ENCODE measurements at regions not wholly inside any gene's neighbourhood (a gene's known extent, or its start where the extent isn't known, plus 50 kb on each side); places are given as distances from the start of the nearest gene placed in this dataset.

GRCh38 chr12:89882792-89883191 lies 174.2 kb upstream of the ATP2B1 start:
- no peaks in the 10 kb centered on the region for H3K36me3 ChIP-seq
- ATAC-seq, result no peak
- H3K27ac ChIP-seq, result no peak overlapping the region
- no peaks in the 10 kb centered on the region for H3K9me3 ChIP-seq
- H3K4me1 ChIP-seq, result no peaks in the 10 kb centered on the region
- no peaks in the 10 kb centered on the region for H3K27me3 ChIP-seq
- TF ChIP-seq EP300 (IDR thresholded peaks at IDR 0.05), result no peak
- TF ChIP-seq POLR2A (IDR thresholded peaks at IDR 0.05), result no peak
- TF ChIP-seq POLR2AphosphoS5 (IDR thresholded peaks at IDR 0.05), result no peak
- TF ChIP-seq, protein P1, sequence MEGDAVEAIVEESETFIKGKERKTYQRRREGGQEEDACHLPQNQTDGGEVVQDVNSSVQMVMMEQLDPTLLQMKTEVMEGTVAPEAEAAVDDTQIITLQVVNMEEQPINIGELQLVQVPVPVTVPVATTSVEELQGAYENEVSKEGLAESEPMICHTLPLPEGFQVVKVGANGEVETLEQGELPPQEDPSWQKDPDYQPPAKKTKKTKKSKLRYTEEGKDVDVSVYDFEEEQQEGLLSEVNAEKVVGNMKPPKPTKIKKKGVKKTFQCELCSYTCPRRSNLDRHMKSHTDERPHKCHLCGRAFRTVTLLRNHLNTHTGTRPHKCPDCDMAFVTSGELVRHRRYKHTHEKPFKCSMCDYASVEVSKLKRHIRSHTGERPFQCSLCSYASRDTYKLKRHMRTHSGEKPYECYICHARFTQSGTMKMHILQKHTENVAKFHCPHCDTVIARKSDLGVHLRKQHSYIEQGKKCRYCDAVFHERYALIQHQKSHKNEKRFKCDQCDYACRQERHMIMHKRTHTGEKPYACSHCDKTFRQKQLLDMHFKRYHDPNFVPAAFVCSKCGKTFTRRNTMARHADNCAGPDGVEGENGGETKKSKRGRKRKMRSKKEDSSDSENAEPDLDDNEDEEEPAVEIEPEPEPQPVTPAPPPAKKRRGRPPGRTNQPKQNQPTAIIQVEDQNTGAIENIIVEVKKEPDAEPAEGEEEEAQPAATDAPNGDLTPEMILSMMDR (IDR thresholded peaks at IDR 0.05), result no peak
- H3K4me3 ChIP-seq, result no peak overlapping the region

DNA sequence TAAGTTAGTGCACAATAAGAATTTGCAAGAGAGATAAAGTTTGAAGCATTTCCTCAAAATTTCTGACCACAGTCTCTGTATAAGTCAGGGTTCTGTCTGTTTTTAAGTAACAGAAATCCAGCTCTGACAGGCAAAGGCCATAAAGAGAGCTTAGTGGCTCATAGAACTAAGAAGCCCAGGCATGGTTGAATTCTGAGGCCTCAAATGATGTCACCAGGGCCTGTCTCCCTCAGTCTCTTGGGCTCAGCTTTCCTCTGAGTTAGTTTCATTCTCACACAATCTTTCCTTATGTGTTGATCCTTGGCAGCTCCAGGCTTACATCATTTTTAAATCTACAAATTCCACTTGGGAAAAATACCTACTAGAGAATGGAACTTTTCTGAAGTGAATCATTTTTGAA lies 173.4 kb upstream of the ATP2B1 start:
- Histone ChIP-seq H3K9me3 (no peaks in the 10 kb centered on the region), H3K4me1 (no peaks in the 10 kb centered on the region), H3K27ac (no peak overlapping the region), H3K27me3 (no peaks in the 10 kb centered on the region), H3K36me3 (no peaks in the 10 kb centered on the region), H3K4me3 (no peak overlapping the region)
- TF ChIP-seq POLR2A (IDR thresholded peaks at IDR 0.05), result no peak
- TF ChIP-seq, protein P1 (IDR thresholded peaks at IDR 0.05), result no peak
- TF ChIP-seq POLR2AphosphoS5 (IDR thresholded peaks at IDR 0.05), result no peak
- ATAC-seq, result no peak

GRCh38 chr12:89880690-89881350 lies 172.2 kb upstream of the ATP2B1 start:
- TF ChIP-seq EP300 (IDR thresholded peaks at IDR 0.05) (no peak), POLR2AphosphoS5 (IDR thresholded peaks at IDR 0.05) (no peak), POLR2A (IDR thresholded peaks at IDR 0.05) (no peak)
- TF ChIP-seq, protein P1 (IDR thresholded peaks at IDR 0.05), result no peak
- Histone ChIP-seq H3K9me3 (no peaks in the 10 kb centered on the region), H3K36me3 (no peaks in the 10 kb centered on the region), H3K27ac (no peak overlapping the region), H3K27me3 (no peaks in the 10 kb centered on the region), H3K4me3 (no peak overlapping the region), H3K4me1 (no peaks in the 10 kb centered on the region)
- WGBS, 2 donors (ENCODE audit: low coverage in 1 of 2), result 87 to 100% methylated on average over 2 to 3 of the region's 4 CpGs
- ATAC-seq, result no peak

- TF ChIP-seq POLR2AphosphoS5 (IDR thresholded peaks at IDR 0.05) (no peak), POLR2A (IDR thresholded peaks at IDR 0.05) (no peak), EP300 (IDR thresholded peaks at IDR 0.05) (no peak)
- TF ChIP-seq, protein P1 (IDR thresholded peaks at IDR 0.05), result no peak
- Histone ChIP-seq H3K9me3 (no peaks in the 10 kb centered on the region), H3K4me1 (no peaks in the 10 kb centered on the region), H3K36me3 (no peaks in the 10 kb centered on the region), H3K27me3 (no peaks in the 10 kb centered on the region), H3K27ac (no peak overlapping the region), H3K4me3 (no peak overlapping the region)
- ATAC-seq, result no peak
- 79 to 100% methylated on average over 1 of the region's 1 CpG for WGBS, 2 donors (ENCODE audit: low coverage in 1 of 2)
These were observed 171.1 kb upstream of the ATP2B1 start for GRCh38 chr12:89879766-89880165.

GRCh38 chr12:89878950-89879349 lies 170.3 kb upstream of the ATP2B1 start:
- WGBS, 2 donors (ENCODE audit: low coverage in 1 of 2), result 57 to 63% methylated on average over 1 to 2 of the region's 2 CpGs
- no peaks in the 10 kb centered on the region for H3K4me1 ChIP-seq
- H3K9me3 ChIP-seq, result no peaks in the 10 kb centered on the region
- TF ChIP-seq EP300 (IDR thresholded peaks at IDR 0.05), result no peak
- H3K36me3 ChIP-seq, result no peaks in the 10 kb centered on the region
- H3K27ac ChIP-seq, result no peak overlapping the region
- H3K27me3 ChIP-seq, result no peaks in the 10 kb centered on the region
- H3K4me3 ChIP-seq, result no peak overlapping the region
- ATAC-seq, result no peak

Measured in gastroesophageal sphincter (tissue), 4 donors.